Hepatocyte (in vitro differentiated cells): ENCODE measurements at regions not wholly inside any gene's neighbourhood (a gene's known extent, or its start where the extent isn't known, plus 50 kb on each side); places are given as distances from the start of the nearest gene placed in this dataset.

Experiments used
- CTCF ChIP-seq: fragments of 200-600 bp; sonication (generic); IDR thresholded peaks from 2 replicates; pipeline ENCODE4 v1.5.1; 2016; ENCODE audit warnings: antibody characterized with exemption, mild to moderate bottlenecking; ENCODE audit not compliant: poor library complexity
- EZH2 ChIP-seq: fragments of 200-600 bp; sonication (generic); IDR thresholded peaks from 2 replicates; pipeline ENCODE4 v1.6.1; 2016; ENCODE audit warnings: antibody characterized with exemption, mild to moderate bottlenecking, borderline replicate concordance
- EZH2phosphoT487 ChIP-seq: fragments of 200-600 bp; sonication (generic); IDR thresholded peaks from one replicate; pipeline ENCODE4 v1.6.1; 2018; ENCODE audit warnings: antibody characterized with exemption, mild to moderate bottlenecking, low read depth, moderate library complexity; ENCODE audit not compliant: unreplicated experiment, severe bottlenecking

- no peak for TF ChIP-seq EZH2phosphoT487
- TF ChIP-seq CTCF: no peak
- no peak for TF ChIP-seq EZH2
Observed at GRCh38 chrX:10390187-10390586, 230.2 kb downstream of the MID1 start.
